HCT116 (cell line): ENCODE measurements at regions not wholly inside any gene's neighbourhood (a gene's known extent, or its start where the extent isn't known, plus 50 kb on each side); places are given as distances from the start of the nearest gene placed in this dataset.

Source experiments
- ATAC-seq: fragments of 200-7000 bp; cut with Tn5 transposase; 2 replicates; pipeline ENCODE4 v1.9.1; 2020; ENCODE audit warnings: mild to moderate bottlenecking, moderate library complexity
- BruUV-seq: library from RNA; stranded (reverse); fragments of 400-500 nt; replicated peaks from 2 replicates; lab custom pipeline; 2021; lab: Mats Ljungman, UMichigan
- CTCF ChIA-PET: fragments of 300-600 bp; sonication (Branson Sonifier 250); formaldehyde crosslinking; loops from one replicate; lab custom pipeline; 2021; ENCODE audit warnings: antibody characterized with exemption; lab: Charles Lee
- POLR2A ChIA-PET: fragments of 300-600, 350-600 bp; sonication (Branson Sonifier 250); formaldehyde crosslinking; loops from one replicate; lab custom pipeline; 2021; ENCODE audit warnings: antibody characterized with exemption; lab: Charles Lee
- RAD21 ChIA-PET, 2 experiments: fragments of 300-600 bp; sonication (Branson Sonifier 250); formaldehyde crosslinking; loops; one replicate each; lab custom pipeline; 2023; ENCODE audit warnings: low total read pairs in 2 of 2; ENCODE audit not compliant: uncharacterized antibody in 2 of 2, unreplicated experiment in 2 of 2, low non-redundant PET in 1 of 2; lab: Charles Lee
- DNase-seq: peaks from one replicate; pipeline ENCODE4 v3.0.0-alpha.2; 2010; ENCODE audit warnings: low read depth, low spot score
- H2AFZ ChIP-seq: fragments of 200-600 bp; shearing (Covaris generic), sonication (generic); 2 replicates; pipeline ENCODE4 v1.6.1; 2017; ENCODE audit warnings: low read depth, mixed run types, mixed read lengths, antibody characterized with exemption, low read length; ENCODE audit not compliant: poor library complexity, severe bottlenecking
- H3K27ac ChIP-seq: 2 replicates; pipeline ENCODE4 v1.5.1; 2012; ENCODE audit warnings: low read depth, low read length
- H3K27me3 ChIP-seq: fragments of 200-600 bp; sonication (generic); 2 replicates; pipeline ENCODE4 v1.6.1; 2016; ENCODE audit warnings: mixed run types, low read length, mixed read lengths; ENCODE audit not compliant: insufficient read depth
- H3K36me3 ChIP-seq, 2 experiments: fragments of 200-500 bp in 1 of 2; fragments of 200-600 bp in 1 of 2; sonication (Bioruptor generic) in 1 of 2; sonication (generic) in 1 of 2; 2 replicates each; pipeline versions ENCODE4 v1.5.1 to v1.6.1; 2014 to 2016; ENCODE audit warnings: low read length in 2 of 2, inconsistent platforms in 1 of 2, mixed read lengths in 1 of 2, mixed run types in 1 of 2; ENCODE audit not compliant: insufficient read depth in 2 of 2, control insufficient read depth in 1 of 2
- H3K4me1 ChIP-seq, 2 experiments: fragments of 200-600 bp in 1 of 2; sonication (generic) in 1 of 2; 2 replicates each; pipeline versions ENCODE4 v1.5.1 to v1.6.1; 2012 to 2017; ENCODE audit warnings: low read length in 2 of 2, inconsistent platforms in 1 of 2, mild to moderate bottlenecking in 1 of 2, mixed read lengths in 1 of 2, mixed run types in 1 of 2, moderate library complexity in 1 of 2; ENCODE audit not compliant: insufficient read depth in 2 of 2, control insufficient read depth in 1 of 2
- H3K4me2 ChIP-seq: fragments of 200-600 bp; sonication (generic); 2 replicates; pipeline ENCODE4 v1.6.1; 2017; ENCODE audit warnings: mixed run types, low read length, mixed read lengths
- H3K4me3 ChIP-seq, 2 experiments: fragments of 200-600 bp in 1 of 2; sonication (generic) in 1 of 2; replicated peaks in 1 of 2; 2 replicates each; pipeline ENCODE4 v1.5.1; 2011 to 2016; ENCODE audit warnings: low read length in 2 of 2, control low read depth in 1 of 2, low read depth in 1 of 2, mild to moderate bottlenecking in 1 of 2, mixed read lengths in 1 of 2, mixed run types in 1 of 2
- H3K79me2 ChIP-seq: fragments of 200-600 bp; sonication (generic); 2 replicates; pipeline ENCODE4 v1.6.1; 2017; ENCODE audit warnings: mild to moderate bottlenecking, mixed run types, low read length, moderate library complexity, mixed read lengths; ENCODE audit not compliant: insufficient read depth
- H3K9ac ChIP-seq: fragments of 200-600 bp; sonication (generic); 2 replicates; pipeline ENCODE4 v1.6.1; 2016; ENCODE audit warnings: low read length, mixed read lengths
- H3K9me2 ChIP-seq: fragments of 200-600 bp; sonication (generic), shearing (Covaris generic); 2 replicates; pipeline ENCODE4 v1.6.1; 2017; ENCODE audit warnings: mixed run types, mild to moderate bottlenecking, moderate library complexity; ENCODE audit not compliant: insufficient read depth
- H3K9me3 ChIP-seq, 2 experiments: fragments of 200-500 bp in 1 of 2; fragments of 200-600 bp in 1 of 2; sonication (Bioruptor generic) in 1 of 2; sonication (generic) in 1 of 2; 2 replicates each; pipeline ENCODE4 v1.6.1; 2014 to 2017; ENCODE audit warnings: low read length in 2 of 2, mixed read lengths in 2 of 2, inconsistent platforms in 1 of 2, low read depth in 1 of 2, mild to moderate bottlenecking in 1 of 2, mixed run types in 1 of 2, moderate library complexity in 1 of 2; ENCODE audit not compliant: control insufficient read depth in 1 of 2, insufficient read depth in 1 of 2
- H4K20me1 ChIP-seq: fragments of 200-600 bp; sonication (generic), shearing (Covaris generic); 2 replicates; pipeline ENCODE4 v1.6.1; 2017; ENCODE audit warnings: mixed run types, mild to moderate bottlenecking, moderate library complexity; ENCODE audit not compliant: insufficient read depth
- CEBPB ChIP-seq: IDR thresholded peaks from 2 replicates; pipeline ENCODE4 v1.6.1; 2012; ENCODE audit warnings: low read depth
- EGR1 ChIP-seq: IDR thresholded peaks from 2 replicates; pipeline ENCODE4 v1.6.1; 2012; ENCODE audit warnings: low read depth
- ELF1 ChIP-seq: IDR thresholded peaks from 2 replicates; pipeline ENCODE4 v1.6.1; 2012; ENCODE audit warnings: low read depth, borderline replicate concordance
- EZH2phosphoT487 ChIP-seq: fragments of 200-600 bp; IDR thresholded peaks from 2 replicates; pipeline ENCODE4 v1.6.1; 2018; ENCODE audit warnings: antibody characterized with exemption, borderline replicate concordance
- FOSL1 ChIP-seq: IDR thresholded peaks from 2 replicates; pipeline ENCODE4 v1.6.1; 2012; ENCODE audit warnings: low read depth
- JUND ChIP-seq: IDR thresholded peaks from 2 replicates; pipeline ENCODE4 v1.6.1; 2012
- POLR2A ChIP-seq: IDR thresholded peaks from 2 replicates; pipeline ENCODE4 v1.7.0; 2011; ENCODE audit warnings: borderline replicate concordance; ENCODE audit not compliant: insufficient read depth, insufficient read length; ENCODE audit errors: extremely low read depth
- POLR2AphosphoS5 ChIP-seq: IDR thresholded peaks from 2 replicates; pipeline ENCODE4 v1.6.1; 2011; ENCODE audit warnings: mild to moderate bottlenecking, low read depth, low read length, moderate library complexity
- RAD21 ChIP-seq: IDR thresholded peaks from 2 replicates; pipeline ENCODE4 v1.6.1; 2012; ENCODE audit warnings: low read depth, mild to moderate bottlenecking
- SIN3A ChIP-seq: IDR thresholded peaks from 2 replicates; pipeline ENCODE4 v1.6.1; 2012; ENCODE audit warnings: low read depth
- SRF ChIP-seq: IDR thresholded peaks from 2 replicates; pipeline ENCODE4 v1.6.1; 2012; ENCODE audit warnings: low read depth
- TCF7L2 ChIP-seq: IDR thresholded peaks from 2 replicates; pipeline ENCODE4 v1.7.0; 2011; ENCODE audit warnings: borderline replicate concordance, inconsistent platforms; ENCODE audit not compliant: insufficient read depth, insufficient read length; ENCODE audit errors: extremely low read depth
- YY1 ChIP-seq: IDR thresholded peaks from 2 replicates; pipeline ENCODE4 v1.6.1; 2011; ENCODE audit warnings: low read length, low read depth, moderate library complexity, mild to moderate bottlenecking; ENCODE audit not compliant: insufficient replicate concordance; ENCODE audit errors: extremely low read depth
- ZFX ChIP-seq: fragments of 450-650 bp; IDR thresholded peaks from 2 replicates; pipeline ENCODE4 v1.6.1; 2017
- intact Hi-C: fragments of 100-400 bp; cut with micrococcal nuclease; formaldehyde crosslinking; loops from 2 replicates; pipeline ENCODE4 v1.10.0; 2022
- TF ChIP-seq, protein P1 (sequence below): IDR thresholded peaks from 2 replicates; pipeline ENCODE4 v1.6.1; 2012; ENCODE audit warnings: low read depth
- TF ChIP-seq, protein P2 (sequence below): IDR thresholded peaks from 2 replicates; pipeline ENCODE4 v1.6.1; 2012
- TF ChIP-seq, protein P3 (sequence below): IDR thresholded peaks from 2 replicates; pipeline ENCODE4 v1.6.1; 2011; ENCODE audit warnings: mild to moderate bottlenecking, low read length, moderate library complexity; ENCODE audit not compliant: insufficient replicate concordance; ENCODE audit errors: extremely low read depth

DNA sequence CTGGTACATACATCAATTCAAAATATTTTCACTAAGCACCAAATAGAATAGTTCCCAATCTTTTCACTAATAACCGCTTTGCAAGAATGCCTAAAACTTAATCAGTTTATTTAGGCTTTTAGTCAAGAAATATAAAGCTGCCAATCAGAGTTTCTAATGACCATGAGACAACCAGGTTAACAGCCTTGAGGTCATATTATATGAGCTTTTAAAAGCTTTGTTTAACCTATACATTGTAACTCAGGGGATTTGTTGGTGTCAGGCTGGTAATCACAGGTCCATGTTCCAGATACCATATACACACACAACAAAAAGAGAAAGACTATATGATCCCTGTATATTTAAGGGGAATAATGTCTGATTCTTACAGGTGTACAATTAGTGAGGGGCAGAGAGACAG, 246.2 kb upstream of the ADGRL2 start (continued):
- TF ChIP-seq, protein P1, sequence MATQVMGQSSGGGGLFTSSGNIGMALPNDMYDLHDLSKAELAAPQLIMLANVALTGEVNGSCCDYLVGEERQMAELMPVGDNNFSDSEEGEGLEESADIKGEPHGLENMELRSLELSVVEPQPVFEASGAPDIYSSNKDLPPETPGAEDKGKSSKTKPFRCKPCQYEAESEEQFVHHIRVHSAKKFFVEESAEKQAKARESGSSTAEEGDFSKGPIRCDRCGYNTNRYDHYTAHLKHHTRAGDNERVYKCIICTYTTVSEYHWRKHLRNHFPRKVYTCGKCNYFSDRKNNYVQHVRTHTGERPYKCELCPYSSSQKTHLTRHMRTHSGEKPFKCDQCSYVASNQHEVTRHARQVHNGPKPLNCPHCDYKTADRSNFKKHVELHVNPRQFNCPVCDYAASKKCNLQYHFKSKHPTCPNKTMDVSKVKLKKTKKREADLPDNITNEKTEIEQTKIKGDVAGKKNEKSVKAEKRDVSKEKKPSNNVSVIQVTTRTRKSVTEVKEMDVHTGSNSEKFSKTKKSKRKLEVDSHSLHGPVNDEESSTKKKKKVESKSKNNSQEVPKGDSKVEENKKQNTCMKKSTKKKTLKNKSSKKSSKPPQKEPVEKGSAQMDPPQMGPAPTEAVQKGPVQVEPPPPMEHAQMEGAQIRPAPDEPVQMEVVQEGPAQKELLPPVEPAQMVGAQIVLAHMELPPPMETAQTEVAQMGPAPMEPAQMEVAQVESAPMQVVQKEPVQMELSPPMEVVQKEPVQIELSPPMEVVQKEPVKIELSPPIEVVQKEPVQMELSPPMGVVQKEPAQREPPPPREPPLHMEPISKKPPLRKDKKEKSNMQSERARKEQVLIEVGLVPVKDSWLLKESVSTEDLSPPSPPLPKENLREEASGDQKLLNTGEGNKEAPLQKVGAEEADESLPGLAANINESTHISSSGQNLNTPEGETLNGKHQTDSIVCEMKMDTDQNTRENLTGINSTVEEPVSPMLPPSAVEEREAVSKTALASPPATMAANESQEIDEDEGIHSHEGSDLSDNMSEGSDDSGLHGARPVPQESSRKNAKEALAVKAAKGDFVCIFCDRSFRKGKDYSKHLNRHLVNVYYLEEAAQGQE: no peak
- TF ChIP-seq POLR2A (no peak), POLR2AphosphoS5 (no peak)

DNA sequence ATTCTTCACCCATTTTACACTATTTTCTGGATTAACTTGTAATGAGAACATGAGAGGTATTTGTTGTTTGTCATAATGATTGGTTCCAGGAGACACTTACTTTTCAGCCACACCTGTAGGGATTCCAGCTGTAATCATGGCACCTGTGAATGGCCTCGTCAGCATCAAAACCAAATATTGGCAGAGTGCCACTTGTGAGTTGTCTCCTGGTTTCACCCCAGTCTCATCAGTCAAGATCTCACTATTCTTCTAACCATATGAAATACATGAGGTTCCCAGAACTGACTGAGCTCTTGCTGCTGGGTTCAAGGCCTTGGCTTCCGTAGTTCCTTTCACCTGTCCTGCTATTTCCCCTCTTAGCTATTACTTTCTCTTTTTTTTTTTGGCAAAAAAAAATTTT, 246.6 kb upstream of the ADGRL2 start:
- no peak overlapping the region for H3K9ac ChIP-seq
- BruUV-seq: no TSS peak
- H3K9me3 ChIP-seq: no peaks in the 10 kb centered on the region
- H3K9me2 ChIP-seq: no peaks in the 10 kb centered on the region
- H2AFZ ChIP-seq: no peak overlapping the region
- no peak for DNase-seq
- H3K4me3 ChIP-seq: no peak overlapping the region
- RAD21 ChIA-PET: no interaction called here
- H3K27me3 ChIP-seq: no peaks in the 10 kb centered on the region
- intact Hi-C loops: no loop called here
- H4K20me1 ChIP-seq: no peaks in the 10 kb centered on the region
- POLR2A ChIA-PET: no interaction called here
- CTCF ChIA-PET: no interaction called here
- H3K36me3 ChIP-seq: no peaks in the 10 kb centered on the region
- no peak overlapping the region for H3K4me2 ChIP-seq
- H3K79me2 ChIP-seq: no peaks in the 10 kb centered on the region
- peaks cover 0 to 8% of the 10 kb centered on the region in 2 experiments; a peak in 1 of 4 replicates for H3K4me1 ChIP-seq
- no peak for ATAC-seq
- H3K27ac ChIP-seq: no peak overlapping the region
- TF ChIP-seq, protein P1: no peak
- TF ChIP-seq EZH2phosphoT487 (no peak), ZFX (no peak), SIN3A (no peak), CEBPB (no peak), EGR1 (no peak), ELF1 (no peak), SRF (no peak), FOSL1 (no peak), POLR2AphosphoS5 (no peak), TCF7L2 (no peak), POLR2A (no peak), JUND (no peak), RAD21 (no peak), YY1 (no peak)
- TF ChIP-seq, protein P2, sequence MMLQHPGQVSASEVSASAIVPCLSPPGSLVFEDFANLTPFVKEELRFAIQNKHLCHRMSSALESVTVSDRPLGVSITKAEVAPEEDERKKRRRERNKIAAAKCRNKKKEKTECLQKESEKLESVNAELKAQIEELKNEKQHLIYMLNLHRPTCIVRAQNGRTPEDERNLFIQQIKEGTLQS: no peak
- TF ChIP-seq, protein P3, sequence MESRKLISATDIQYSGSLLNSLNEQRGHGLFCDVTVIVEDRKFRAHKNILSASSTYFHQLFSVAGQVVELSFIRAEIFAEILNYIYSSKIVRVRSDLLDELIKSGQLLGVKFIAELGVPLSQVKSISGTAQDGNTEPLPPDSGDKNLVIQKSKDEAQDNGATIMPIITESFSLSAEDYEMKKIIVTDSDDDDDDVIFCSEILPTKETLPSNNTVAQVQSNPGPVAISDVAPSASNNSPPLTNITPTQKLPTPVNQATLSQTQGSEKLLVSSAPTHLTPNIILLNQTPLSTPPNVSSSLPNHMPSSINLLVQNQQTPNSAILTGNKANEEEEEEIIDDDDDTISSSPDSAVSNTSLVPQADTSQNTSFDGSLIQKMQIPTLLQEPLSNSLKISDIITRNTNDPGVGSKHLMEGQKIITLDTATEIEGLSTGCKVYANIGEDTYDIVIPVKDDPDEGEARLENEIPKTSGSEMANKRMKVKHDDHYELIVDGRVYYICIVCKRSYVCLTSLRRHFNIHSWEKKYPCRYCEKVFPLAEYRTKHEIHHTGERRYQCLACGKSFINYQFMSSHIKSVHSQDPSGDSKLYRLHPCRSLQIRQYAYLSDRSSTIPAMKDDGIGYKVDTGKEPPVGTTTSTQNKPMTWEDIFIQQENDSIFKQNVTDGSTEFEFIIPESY: no peak
